Right atrium auricular region (tissue), 2 donors: ENCODE measurements at regions not wholly inside any gene's neighbourhood (a gene's known extent, or its start where the extent isn't known, plus 50 kb on each side); places are given as distances from the start of the nearest gene placed in this dataset.
"Not testable (repeated sequence)": the region's sequence is repeated elsewhere in the genome, so short reads cannot be mapped to it uniquely, and the experiment has no call there.

Source experiments
- DNase-seq: peaks from one replicate; pipeline ENCODE4 v3.0.0-alpha.2; 2019; ENCODE audit warnings: low spot score
- H3K27ac ChIP-seq, 2 donors: fragments of 200-600 bp; sonication (generic); 1 replicate in 1 of 2; 2 replicates in 1 of 2; pipeline ENCODE4 v1.5.1; 2016 to 2019
- H3K27me3 ChIP-seq, 2 donors: fragments of 200-600 bp; sonication (generic); one replicate each; pipeline versions ENCODE4 v1.5.1 to v1.6.0; 2017 to 2019
- H3K36me3 ChIP-seq: fragments of 200-600 bp; sonication (generic); one replicate; pipeline ENCODE4 v1.5.1; 2016
- H3K4me1 ChIP-seq, 2 donors: fragments of 200-600 bp; sonication (generic); one replicate each; pipeline versions ENCODE4 v1.5.1 to v1.6.0; 2017 to 2019
- H3K4me3 ChIP-seq, 2 donors: fragments of 200-600 bp; sonication (generic); 1 replicate in 1 of 2; 2 replicates in 1 of 2; pipeline ENCODE4 v1.5.1; 2017 to 2019; ENCODE audit warnings: mild to moderate bottlenecking in 1 of 2, moderate library complexity in 1 of 2
- H3K9me3 ChIP-seq, 2 donors: fragments of 200-600 bp; sonication (generic); one replicate each; pipeline ENCODE4 v1.5.1; 2019
- CTCF ChIP-seq, 2 donors: fragments of 200-600 bp; sonication (generic); IDR thresholded peaks; one replicate each; pipeline ENCODE4 v1.5.1; 2019; ENCODE audit warnings: antibody characterized with exemption in 2 of 2

- no peak for TF ChIP-seq CTCF (IDR thresholded peaks at IDR 0.05)
- DNase-seq = no peak
- Histone ChIP-seq H3K27ac (no peak overlapping the region), H3K4me3 (no peak overlapping the region), H3K9me3 (no peaks in the 10 kb centered on the region), H3K36me3 (no peaks in the 10 kb centered on the region), H3K4me1 (no peaks in the 10 kb centered on the region), H3K27me3 (no peaks in the 10 kb centered on the region)
Measured at GRCh38 chr1:65625528-65625927, 167.2 kb upstream of the PDE4B start.

GRCh38 chr1:65626003-65626402 is 166.7 kb upstream of the PDE4B start:
- TF ChIP-seq CTCF (IDR thresholded peaks at IDR 0.05) = no peak
- Histone ChIP-seq H3K36me3 (no peaks in the 10 kb centered on the region), H3K27ac (no peak overlapping the region), H3K4me3 (no peak overlapping the region), H3K4me1 (no peaks in the 10 kb centered on the region), H3K9me3 (no peaks in the 10 kb centered on the region), H3K27me3 (no peaks in the 10 kb centered on the region)
- DNase-seq = no peak

GRCh38 chr1:65629788-65630187 is 162.9 kb upstream of the PDE4B start:
- no peak for TF ChIP-seq CTCF (IDR thresholded peaks at IDR 0.05)
- H3K36me3 ChIP-seq = no peaks in the 10 kb centered on the region

GRCh38 chr1:65630855-65631254 is 161.8 kb upstream of the PDE4B start:
- Histone ChIP-seq H3K4me1 (no peaks in the 10 kb centered on the region), H3K27me3 (no peaks in the 10 kb centered on the region), H3K36me3 (no peaks in the 10 kb centered on the region), H3K4me3 (no peak overlapping the region), H3K9me3 (no peaks in the 10 kb centered on the region), H3K27ac (no peak overlapping the region)
- TF ChIP-seq CTCF (IDR thresholded peaks at IDR 0.05) = no peak
- DNase-seq = no peak

More at GRCh38 chr1:65629788-65630187, 162.9 kb upstream of the PDE4B start:
- H3K4me3 ChIP-seq = no peak overlapping the region
- H3K27me3 ChIP-seq = no peaks in the 10 kb centered on the region
- H3K27ac ChIP-seq = no peak overlapping the region
- H3K9me3 ChIP-seq = no peaks in the 10 kb centered on the region
- DNase-seq = no peak
- H3K4me1 ChIP-seq = no peaks in the 10 kb centered on the region

GRCh38 chr1:65632235-65632634 is 160.5 kb upstream of the PDE4B start:
- no peak for TF ChIP-seq CTCF (IDR thresholded peaks at IDR 0.05)
- Histone ChIP-seq H3K4me1 (no peaks in the 10 kb centered on the region), H3K4me3 (no peak overlapping the region), H3K27ac (no peak overlapping the region), H3K36me3 (no peaks in the 10 kb centered on the region), H3K27me3 (no peaks in the 10 kb centered on the region), H3K9me3 (no peaks in the 10 kb centered on the region)
- DNase-seq = no peak

- H3K4me3 ChIP-seq = no peak overlapping the region
- H3K4me1 ChIP-seq = no peaks in the 10 kb centered on the region
- DNase-seq = no peak
- H3K27ac ChIP-seq = no peak overlapping the region
- TF ChIP-seq CTCF (IDR thresholded peaks at IDR 0.05) = no peak
- no peaks in the 10 kb centered on the region for H3K27me3 ChIP-seq
- H3K9me3 ChIP-seq = no peaks in the 10 kb centered on the region
- H3K36me3 ChIP-seq = no peaks in the 10 kb centered on the region
Measured at GRCh38 chr1:65640046-65640445, 152.6 kb upstream of the PDE4B start.

- H3K27ac ChIP-seq, H3K4me3 ChIP-seq, H3K4me1 ChIP-seq, DNase-seq, H3K9me3 ChIP-seq, H3K27me3 ChIP-seq, H3K36me3 ChIP-seq: not testable (repeated sequence)
Measured at GRCh38 chr1:65649185-65649584, 143.5 kb upstream of the PDE4B start.
